K562 (cell line): ENCODE measurements at regions not wholly inside any gene's neighbourhood (a gene's known extent, or its start where the extent isn't known, plus 50 kb on each side); places are given as distances from the start of the nearest gene placed in this dataset.
"Not testable (repeated sequence)": the region's sequence is repeated elsewhere in the genome, so short reads cannot be mapped to it uniquely, and the experiment has no call there.

Source experiments
- ATAC-seq: fragments of 200-7000 bp; cut with Tn5 transposase; 3 replicates; pipeline ENCODE4 v1.9.1; 2020; ENCODE audit warnings: moderate library complexity
- BruUV-seq: library from RNA; stranded (reverse); fragments of 400-500 nt; replicated peaks from 2 replicates; lab custom pipeline; 2021; lab: Mats Ljungman, UMichigan
- CTCF ChIA-PET: fragments of 300-600 bp; formaldehyde crosslinking; extraction: SDS; loops from one replicate; lab custom pipeline; 2021; ENCODE audit warnings: low intra/inter-chr PET ratio; lab: Yijun Ruan, JAX
- POLR2A ChIA-PET: fragments of 300-600, 350-650 bp; sonication (Branson Sonifier 250); formaldehyde crosslinking; extraction: SDS; loops from one replicate; lab custom pipeline; 2021; ENCODE audit warnings: antibody characterized with exemption, inconsistent platforms; lab: Yijun Ruan, JAX
- DNase-seq, 4 experiments: peaks; one replicate each; pipeline versions ENCODE4 v3.0.0 to v3.0.0-alpha.2; 2011 to 2018; ENCODE audit warnings: low spot score in 3 of 4, mixed read lengths in 3 of 4; ENCODE audit errors: extremely low read depth in 1 of 4
- FAIRE-seq: peaks from 2 replicates; lab custom pipeline; 2011; peaks lifted over from hg19 to GRCh38; lab: Jason Lieb, UNC
- H2AFZ ChIP-seq: 2 replicates; pipeline ENCODE4 v1.6.0; 2011; ENCODE audit warnings: low read depth, low read length, control low read depth, inconsistent platforms
- H3K27ac ChIP-seq: fragments of 200-600 bp; 3 replicates; pipeline ENCODE4 v1.8.0; 2011; ENCODE audit warnings: low read depth, mild to moderate bottlenecking, control low read depth, inconsistent platforms, low read length, moderate library complexity, mixed read lengths; ENCODE audit errors: extremely low read depth
- H3K27me3 ChIP-seq, 2 experiments: fragments of 300-600 bp in 1 of 2; 2 replicates in 1 of 2; 3 replicates in 1 of 2; pipeline versions ENCODE4 v1.6.0 to v1.8.0; 2011; ENCODE audit warnings: inconsistent platforms in 2 of 2, low read length in 2 of 2, mild to moderate bottlenecking in 1 of 2, mixed read lengths in 1 of 2, moderate library complexity in 1 of 2; ENCODE audit not compliant: control insufficient read depth in 2 of 2, insufficient read depth in 2 of 2
- H3K36me3 ChIP-seq: fragments of 300-600 bp; 3 replicates; pipeline ENCODE4 v1.8.0; 2011; ENCODE audit warnings: mild to moderate bottlenecking, low read length, inconsistent platforms; ENCODE audit not compliant: control insufficient read depth, insufficient read depth
- H3K4me1 ChIP-seq, 2 experiments: fragments of 200-600 bp in 1 of 2; replicated peaks in 1 of 2; 2 replicates in 1 of 2; 3 replicates in 1 of 2; pipeline versions ENCODE4 v1.5.1 to v1.8.0; 2011; ENCODE audit warnings: inconsistent platforms in 2 of 2, low read length in 2 of 2, mild to moderate bottlenecking in 1 of 2, mixed read lengths in 1 of 2, moderate library complexity in 1 of 2; ENCODE audit not compliant: control insufficient read depth in 2 of 2, insufficient read depth in 2 of 2
- H3K4me2 ChIP-seq: 2 replicates; pipeline ENCODE4 v1.6.1; 2011; ENCODE audit warnings: low read length, control low read depth, inconsistent platforms, mixed read lengths; ENCODE audit not compliant: insufficient read depth
- H3K4me3 ChIP-seq: fragments of 200-600 bp; sonication (generic), shearing (Covaris generic); 2 replicates; pipeline ENCODE4 v1.5.1; 2016; ENCODE audit warnings: control low read depth, inconsistent platforms
- H3K79me2 ChIP-seq: fragments of 200-600 bp; 3 replicates; pipeline ENCODE4 v1.8.0; 2011; ENCODE audit warnings: low read length, inconsistent platforms; ENCODE audit not compliant: control insufficient read depth, insufficient read depth
- H3K9ac ChIP-seq, 2 experiments: 2 replicates each; pipeline versions ENCODE4 v1.6.0 to v1.6.1; 2011; ENCODE audit warnings: low read depth in 2 of 2, low read length in 2 of 2, control low read depth in 1 of 2, inconsistent platforms in 1 of 2, mild to moderate bottlenecking in 1 of 2, mixed read lengths in 1 of 2; ENCODE audit not compliant: insufficient read depth in 1 of 2
- H3K9me1 ChIP-seq: one replicate; pipeline ENCODE4 v1.6.0; 2011; ENCODE audit warnings: inconsistent platforms, mild to moderate bottlenecking, low read length, moderate library complexity; ENCODE audit not compliant: control insufficient read depth, insufficient read depth
- H3K9me3 ChIP-seq: replicated peaks from 2 replicates; pipeline ENCODE4 v1.5.1; 2011; ENCODE audit warnings: low read depth, low read length, inconsistent platforms; ENCODE audit not compliant: control insufficient read depth, insufficient read depth
- H4K20me1 ChIP-seq: replicated peaks from 2 replicates; pipeline ENCODE4 v1.6.1; 2011; ENCODE audit warnings: low read length, inconsistent platforms, mixed read lengths; ENCODE audit not compliant: control insufficient read depth, insufficient read depth
- WGBS: fragments of 100-300 bp; shearing (Covaris generic); methylation state at CpG from one replicate; pipeline ENCODE4 v1.1.6; 2016; ENCODE audit warnings: low coverage, mixed read lengths; ENCODE audit not compliant: insufficient coverage; ENCODE audit errors: missing lambda C conversion rate; 5-methylcytosine and 5-hydroxymethylcytosine counted together
- in situ Hi-C: fragments of 300-500 bp; cut with MboI; formaldehyde crosslinking; loops from 4 replicates; pipeline ENCODE4 v1.15.0; 2018; ENCODE audit warnings: inconsistent platforms, mixed read lengths
- intact Hi-C: fragments of 100-400 bp; cut with micrococcal nuclease; formaldehyde crosslinking; loops from 2 replicates; pipeline ENCODE4 v1.14.2; 2022

- H2AFZ ChIP-seq, H3K36me3 ChIP-seq, intact Hi-C loops, H3K4me3 ChIP-seq, H3K4me2 ChIP-seq, H3K9me3 ChIP-seq, H3K9ac ChIP-seq, CTCF ChIA-PET, in situ Hi-C loops, H4K20me1 ChIP-seq, H3K27ac ChIP-seq, H3K27me3 ChIP-seq, H3K9me1 ChIP-seq, ATAC-seq, DNase-seq, BruUV-seq, FAIRE-seq, H3K79me2 ChIP-seq, H3K4me1 ChIP-seq, POLR2A ChIA-PET: not testable (repeated sequence)
- WGBS: 2% methylated on average over 4 of the region's 5 CpGs
Measured at GRCh38 chr2:90291168-90291883, 1599.9 kb downstream of the RPIA start.

GRCh38 chr2:90291934-90292333 is 1600.5 kb downstream of the RPIA start:
- H2AFZ ChIP-seq, H3K4me2 ChIP-seq, in situ Hi-C loops, POLR2A ChIA-PET, H3K4me3 ChIP-seq, H3K9me3 ChIP-seq, H3K79me2 ChIP-seq, H4K20me1 ChIP-seq, H3K4me1 ChIP-seq, H3K9me1 ChIP-seq, ATAC-seq, H3K27ac ChIP-seq, intact Hi-C loops, H3K36me3 ChIP-seq, H3K9ac ChIP-seq, H3K27me3 ChIP-seq, DNase-seq, FAIRE-seq, BruUV-seq, CTCF ChIA-PET: not testable (repeated sequence)
- 0% methylated on average over 1 of the region's 1 CpG for WGBS

GRCh38 chr2:90292451-90292850 is 1601.0 kb downstream of the RPIA start:
- CTCF ChIA-PET, ATAC-seq, FAIRE-seq: not testable (repeated sequence)

DNA sequence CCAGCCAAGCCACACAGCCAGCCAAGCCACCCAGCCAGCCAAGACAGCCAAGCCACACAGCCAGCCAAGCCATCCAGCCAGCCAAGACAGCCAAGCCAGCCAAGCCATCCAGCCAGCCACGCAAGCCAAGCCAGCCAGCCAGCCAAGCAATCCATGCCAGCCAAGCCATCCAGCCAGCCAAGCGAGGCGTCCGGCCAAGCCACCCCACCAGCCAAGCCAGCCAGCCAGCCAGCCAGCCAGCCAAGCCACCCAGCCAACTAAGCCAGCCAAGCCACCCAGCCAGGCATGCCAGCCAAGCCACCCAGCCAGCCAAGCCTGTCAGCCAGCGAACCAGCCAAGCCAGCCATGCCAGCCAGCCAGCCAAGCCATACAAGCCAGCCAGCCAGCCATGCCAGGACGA is 1601.8 kb downstream of the RPIA start:
- H4K20me1 ChIP-seq, H3K79me2 ChIP-seq, H3K36me3 ChIP-seq, H3K9me1 ChIP-seq, H2AFZ ChIP-seq, POLR2A ChIA-PET, BruUV-seq, H3K4me3 ChIP-seq, DNase-seq, H3K27ac ChIP-seq, FAIRE-seq, intact Hi-C loops, H3K9ac ChIP-seq, ATAC-seq, H3K4me1 ChIP-seq, CTCF ChIA-PET, H3K9me3 ChIP-seq, H3K27me3 ChIP-seq, in situ Hi-C loops, H3K4me2 ChIP-seq: not testable (repeated sequence)
- WGBS: 19% methylated on average over 6 of the region's 6 CpGs

More at GRCh38 chr2:90292451-90292850, 1601.0 kb downstream of the RPIA start:
- DNase-seq, H3K9me3 ChIP-seq, H3K27me3 ChIP-seq, H3K9me1 ChIP-seq, H3K4me2 ChIP-seq, H3K4me1 ChIP-seq, H3K27ac ChIP-seq, H2AFZ ChIP-seq, H3K4me3 ChIP-seq, POLR2A ChIA-PET, H3K36me3 ChIP-seq, H3K79me2 ChIP-seq, H4K20me1 ChIP-seq, in situ Hi-C loops, intact Hi-C loops, H3K9ac ChIP-seq, BruUV-seq: not testable (repeated sequence)
- WGBS: 9% methylated on average over 4 of the region's 4 CpGs
